HuH-7.5 (cell line): ENCODE measurements at regions not wholly inside any gene's neighbourhood (a gene's known extent, or its start where the extent isn't known, plus 50 kb on each side); places are given as distances from the start of the nearest gene placed in this dataset.

Source experiments
- DNase-seq: peaks from one replicate; pipeline ENCODE4 v3.0.0; 2011; ENCODE audit warnings: low spot score

GRCh38 chr11:30740091-30740490 lies 153.9 kb upstream of the MPPED2 start:
- DNase-seq, result no peak

DNA sequence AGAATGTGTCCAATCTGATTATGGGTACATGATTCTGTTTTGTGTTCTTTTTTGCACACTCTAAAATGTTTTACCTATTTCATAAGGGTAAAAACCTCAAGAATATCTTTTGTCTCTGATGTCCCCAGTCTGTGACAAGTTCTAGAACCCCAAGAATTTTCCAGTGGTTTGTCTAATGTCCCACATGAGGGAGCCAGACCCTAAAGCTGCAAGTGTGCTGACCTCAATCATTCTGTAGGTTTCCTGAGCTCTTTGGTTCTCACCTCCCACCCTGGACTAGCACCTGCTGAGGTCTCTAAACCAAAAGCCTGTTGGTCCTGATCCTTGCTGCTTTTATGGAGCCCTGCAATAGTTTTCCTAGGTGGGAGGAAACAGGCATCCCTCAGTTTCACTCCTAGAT lies 149.8 kb upstream of the MPPED2 start:
- DNase-seq, result no peak

DNA sequence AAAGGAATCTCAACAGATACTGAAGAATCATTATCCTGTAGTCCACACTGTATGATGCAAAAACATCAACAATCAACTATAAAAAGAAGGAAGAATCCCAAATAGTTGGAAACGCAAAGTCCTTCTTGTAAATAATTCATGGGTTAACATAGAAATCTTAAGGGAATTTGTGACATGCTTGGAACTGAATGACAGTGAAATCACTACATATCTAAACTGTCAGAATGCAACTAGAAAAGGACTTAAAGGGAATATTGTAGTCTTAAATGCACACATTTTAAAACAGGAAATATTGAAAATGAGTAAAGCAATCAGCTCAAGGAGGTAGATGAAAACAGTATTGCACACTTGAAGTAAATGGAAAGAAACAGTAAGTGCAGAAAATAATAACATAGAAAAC lies 147.6 kb upstream of the MPPED2 start:
- DNase-seq, result no peak

DNA sequence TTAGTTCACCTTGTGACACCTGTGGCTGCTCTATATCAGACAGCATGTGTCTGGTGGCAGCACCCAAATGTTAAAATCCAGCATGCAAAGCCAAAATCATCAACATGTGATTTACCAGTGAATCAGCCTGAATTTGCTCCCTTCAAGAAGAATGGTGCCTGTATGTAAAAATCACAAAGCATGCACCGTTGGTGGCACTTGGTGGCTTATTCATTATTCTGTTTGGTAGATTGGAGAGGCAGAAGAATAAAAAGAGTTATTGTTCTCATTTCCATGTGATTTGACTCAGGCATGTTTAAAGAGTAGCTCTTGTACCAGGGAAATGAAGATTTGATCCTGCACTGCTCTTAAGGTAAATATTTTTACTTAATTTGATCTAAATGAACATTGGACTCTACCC lies 143.9 kb upstream of the MPPED2 start:
- no peak for DNase-seq

DNA sequence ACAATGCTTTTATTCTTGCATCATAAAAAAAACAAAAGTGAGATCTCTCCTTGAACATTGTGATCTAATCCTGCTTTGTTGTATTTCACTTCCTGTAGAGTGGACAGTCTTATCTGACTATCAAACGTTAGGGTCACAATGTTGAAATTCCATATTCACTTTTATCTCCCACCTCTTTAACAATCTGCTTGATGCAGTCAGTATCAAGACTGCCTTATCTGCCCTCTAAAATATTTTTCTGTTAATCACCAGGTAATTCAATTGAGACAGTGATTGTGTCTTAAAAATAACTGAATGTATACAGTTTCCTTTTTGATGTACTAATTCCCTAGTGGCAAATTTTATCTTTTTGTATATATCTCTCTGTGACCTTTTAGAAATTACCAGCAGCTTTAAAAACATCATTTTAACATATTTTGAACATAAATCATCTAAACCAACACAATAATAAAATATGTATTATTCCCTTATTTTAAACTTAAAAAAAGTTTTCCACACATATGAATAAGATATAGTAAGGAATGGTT lies 143.1 kb upstream of the MPPED2 start:
- DNase-seq, result no peak

GRCh38 chr11:30725645-30726195 lies 139.6 kb upstream of the MPPED2 start:
- no peak for DNase-seq

DNA sequence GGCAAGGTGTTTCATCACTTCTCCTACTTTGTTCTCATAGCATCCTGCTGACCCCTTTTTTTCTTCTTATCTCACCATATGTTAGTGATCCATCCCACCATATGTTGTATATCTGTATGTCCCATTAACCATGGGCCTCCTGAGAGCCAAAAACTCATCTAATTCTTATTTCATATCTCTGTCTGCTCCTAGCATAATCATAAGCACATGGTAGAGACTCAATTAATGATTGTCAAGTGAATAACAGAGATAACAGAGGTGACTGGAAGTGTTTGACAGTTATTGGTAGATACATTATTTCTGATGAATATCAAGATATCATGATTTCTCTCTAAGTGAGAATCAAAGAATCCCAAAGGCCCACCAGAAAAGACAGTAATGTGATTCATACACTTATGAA lies 138.1 kb upstream of the MPPED2 start:
- DNase-seq, result no peak

- DNase-seq, result no peak
Observed at GRCh38 chr11:30719371-30719770, 133.2 kb upstream of the MPPED2 start.

- DNase-seq, result no peak
Observed at GRCh38 chr11:30717641-30718040, 131.5 kb upstream of the MPPED2 start.

- DNase-seq, result no peak
Observed at GRCh38 chr11:30717009-30717408, 130.9 kb upstream of the MPPED2 start.

GRCh38 chr11:30712749-30713148 lies 126.6 kb upstream of the MPPED2 start:
- DNase-seq, result no peak

GRCh38 chr11:30710221-30710620 lies 124.1 kb upstream of the MPPED2 start:
- DNase-seq, result no peak

DNA sequence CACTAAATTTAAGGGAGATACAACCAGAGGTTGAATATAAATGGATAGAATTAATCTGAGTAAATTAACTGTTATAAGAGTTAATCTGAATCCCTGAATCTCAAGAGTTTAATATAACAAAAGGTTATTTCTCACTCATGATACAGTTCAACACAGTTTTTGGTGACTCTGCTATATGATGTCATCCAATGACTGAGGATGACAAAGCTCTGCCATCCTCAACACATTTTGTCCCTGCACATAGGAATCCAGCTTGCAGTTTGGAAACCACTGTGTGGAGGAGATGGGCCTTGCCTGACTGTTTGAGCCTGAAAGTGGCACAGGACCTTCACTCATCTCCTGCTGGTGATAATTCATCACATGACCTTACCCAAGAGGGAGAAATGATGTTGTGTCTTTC lies 121.0 kb upstream of the MPPED2 start:
- no peak for DNase-seq

GRCh38 chr11:30705913-30706675 lies 119.9 kb upstream of the MPPED2 start:
- DNase-seq, result no peak

DNA sequence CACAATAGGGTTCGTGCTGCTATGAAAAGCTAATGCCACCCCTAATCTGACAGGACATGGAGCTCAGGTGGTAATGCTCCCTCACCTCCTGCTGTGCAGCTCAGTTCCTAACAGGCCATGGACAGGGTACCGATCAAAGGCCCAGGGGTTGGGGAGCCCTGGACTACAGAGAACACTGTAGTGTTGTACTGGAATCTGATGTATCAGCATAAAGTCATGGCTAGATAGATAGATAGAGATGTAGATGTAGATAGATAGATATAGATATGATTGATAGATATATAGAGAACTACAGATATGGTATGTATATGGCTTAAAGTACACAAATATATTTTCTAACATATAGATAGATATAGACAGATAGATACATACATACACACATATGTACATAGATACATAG lies 112.3 kb upstream of the MPPED2 start:
- DNase-seq, result no peak

GRCh38 chr11:30697032-30697431 lies 110.9 kb upstream of the MPPED2 start:
- no peak for DNase-seq

DNA sequence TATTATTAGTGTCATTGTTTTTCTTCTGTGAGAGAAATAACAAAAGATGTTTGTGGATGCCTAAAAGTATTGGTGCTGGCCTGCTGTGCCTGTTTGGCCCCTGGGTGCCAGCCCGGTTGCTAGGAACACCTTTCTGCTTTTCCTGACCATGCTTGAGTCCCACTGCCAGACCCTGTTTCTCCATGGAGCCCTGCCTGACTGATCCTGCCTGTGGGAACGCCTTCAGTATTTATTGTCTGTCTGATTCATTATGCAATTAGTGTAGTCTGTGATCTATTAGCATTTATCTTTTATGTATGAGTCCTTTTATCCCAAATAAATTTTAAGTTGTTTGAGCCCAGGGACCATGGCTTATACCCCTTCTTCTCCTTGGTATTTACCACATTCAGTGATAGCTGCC lies 98.6 kb upstream of the MPPED2 start:
- DNase-seq, result no peak

GRCh38 chr11:30683176-30683575 lies 97.0 kb upstream of the MPPED2 start:
- DNase-seq, result no peak

- no peak for DNase-seq
Observed at GRCh38 chr11:30666817-30667216, 80.7 kb upstream of the MPPED2 start.

- DNase-seq, result no peak
Observed at GRCh38 chr11:30665067-30665466, 78.9 kb upstream of the MPPED2 start.

DNA sequence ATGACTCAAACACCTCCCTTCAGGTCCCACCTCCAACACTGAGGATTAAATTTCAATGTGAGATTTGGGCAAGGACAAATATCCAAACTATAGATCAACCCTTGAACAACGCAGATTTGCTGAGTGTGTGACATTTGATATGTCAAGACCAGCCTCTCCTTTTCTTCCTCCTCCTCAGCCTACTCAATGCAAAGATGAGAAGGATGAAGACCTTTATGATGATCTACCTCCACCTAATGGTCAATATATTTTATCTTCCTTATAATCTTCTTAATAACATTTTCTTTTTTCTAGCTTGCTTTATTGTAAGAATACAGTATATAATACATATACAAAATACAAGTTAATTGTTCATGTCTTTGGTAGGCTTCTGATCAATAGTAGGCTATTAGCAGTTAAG lies 67.5 kb upstream of the MPPED2 start:
- DNase-seq, result no peak

DNA sequence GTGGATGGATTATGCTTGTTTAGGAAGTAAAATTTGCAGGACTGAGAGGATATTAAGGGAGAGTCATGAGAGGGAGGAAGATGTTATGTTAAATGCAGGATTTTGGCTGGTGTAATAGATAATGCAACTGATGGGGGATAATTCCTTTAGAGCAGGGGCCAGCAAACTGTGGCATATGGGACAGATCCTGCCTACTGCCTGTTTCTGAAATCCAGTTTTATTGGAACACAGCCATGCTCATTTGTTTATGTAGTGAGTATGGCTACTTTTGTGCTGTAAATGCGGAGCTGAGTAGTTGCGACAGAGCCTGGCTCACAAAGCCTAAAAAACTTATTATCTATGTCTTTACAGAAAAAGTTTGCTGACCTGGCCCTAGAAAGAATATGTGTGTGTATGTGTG lies 66.6 kb upstream of the MPPED2 start:
- no peak for DNase-seq

- no peak for DNase-seq
Observed at GRCh38 chr11:30650266-30650665, 64.1 kb upstream of the MPPED2 start.
